HCT116 (cell line): ENCODE measurements at regions not wholly inside any gene's neighbourhood (a gene's known extent, or its start where the extent isn't known, plus 50 kb on each side); places are given as distances from the start of the nearest gene placed in this dataset.

Source experiments
- ATAC-seq: fragments of 200-7000 bp; cut with Tn5 transposase; 2 replicates; pipeline ENCODE4 v1.9.1; 2020; ENCODE audit warnings: mild to moderate bottlenecking, moderate library complexity
- BruUV-seq: library from RNA; stranded (reverse); fragments of 400-500 nt; replicated peaks from 2 replicates; lab custom pipeline; 2021; lab: Mats Ljungman, UMichigan
- CTCF ChIA-PET: fragments of 300-600 bp; sonication (Branson Sonifier 250); formaldehyde crosslinking; loops from one replicate; lab custom pipeline; 2021; ENCODE audit warnings: antibody characterized with exemption; lab: Charles Lee
- POLR2A ChIA-PET: fragments of 300-600, 350-600 bp; sonication (Branson Sonifier 250); formaldehyde crosslinking; loops from one replicate; lab custom pipeline; 2021; ENCODE audit warnings: antibody characterized with exemption; lab: Charles Lee
- RAD21 ChIA-PET, 2 experiments: fragments of 300-600 bp; sonication (Branson Sonifier 250); formaldehyde crosslinking; loops; one replicate each; lab custom pipeline; 2023; ENCODE audit warnings: low total read pairs in 2 of 2; ENCODE audit not compliant: uncharacterized antibody in 2 of 2, unreplicated experiment in 2 of 2, low non-redundant PET in 1 of 2; lab: Charles Lee
- DNase-seq: peaks from one replicate; pipeline ENCODE4 v3.0.0-alpha.2; 2010; ENCODE audit warnings: low read depth, low spot score
- H2AFZ ChIP-seq: fragments of 200-600 bp; shearing (Covaris generic), sonication (generic); 2 replicates; pipeline ENCODE4 v1.6.1; 2017; ENCODE audit warnings: low read depth, mixed run types, mixed read lengths, antibody characterized with exemption, low read length; ENCODE audit not compliant: poor library complexity, severe bottlenecking
- H3K27ac ChIP-seq: 2 replicates; pipeline ENCODE4 v1.5.1; 2012; ENCODE audit warnings: low read depth, low read length
- H3K27me3 ChIP-seq: fragments of 200-600 bp; sonication (generic); 2 replicates; pipeline ENCODE4 v1.6.1; 2016; ENCODE audit warnings: mixed run types, low read length, mixed read lengths; ENCODE audit not compliant: insufficient read depth
- H3K36me3 ChIP-seq, 2 experiments: fragments of 200-500 bp in 1 of 2; fragments of 200-600 bp in 1 of 2; sonication (Bioruptor generic) in 1 of 2; sonication (generic) in 1 of 2; 2 replicates each; pipeline versions ENCODE4 v1.5.1 to v1.6.1; 2014 to 2016; ENCODE audit warnings: low read length in 2 of 2, inconsistent platforms in 1 of 2, mixed read lengths in 1 of 2, mixed run types in 1 of 2; ENCODE audit not compliant: insufficient read depth in 2 of 2, control insufficient read depth in 1 of 2
- H3K4me1 ChIP-seq, 2 experiments: fragments of 200-600 bp in 1 of 2; sonication (generic) in 1 of 2; 2 replicates each; pipeline versions ENCODE4 v1.5.1 to v1.6.1; 2012 to 2017; ENCODE audit warnings: low read length in 2 of 2, inconsistent platforms in 1 of 2, mild to moderate bottlenecking in 1 of 2, mixed read lengths in 1 of 2, mixed run types in 1 of 2, moderate library complexity in 1 of 2; ENCODE audit not compliant: insufficient read depth in 2 of 2, control insufficient read depth in 1 of 2
- H3K4me2 ChIP-seq: fragments of 200-600 bp; sonication (generic); 2 replicates; pipeline ENCODE4 v1.6.1; 2017; ENCODE audit warnings: mixed run types, low read length, mixed read lengths
- H3K4me3 ChIP-seq, 2 experiments: fragments of 200-600 bp in 1 of 2; sonication (generic) in 1 of 2; replicated peaks in 1 of 2; 2 replicates each; pipeline ENCODE4 v1.5.1; 2011 to 2016; ENCODE audit warnings: low read length in 2 of 2, control low read depth in 1 of 2, low read depth in 1 of 2, mild to moderate bottlenecking in 1 of 2, mixed read lengths in 1 of 2, mixed run types in 1 of 2
- H3K79me2 ChIP-seq: fragments of 200-600 bp; sonication (generic); 2 replicates; pipeline ENCODE4 v1.6.1; 2017; ENCODE audit warnings: mild to moderate bottlenecking, mixed run types, low read length, moderate library complexity, mixed read lengths; ENCODE audit not compliant: insufficient read depth
- H3K9ac ChIP-seq: fragments of 200-600 bp; sonication (generic); 2 replicates; pipeline ENCODE4 v1.6.1; 2016; ENCODE audit warnings: low read length, mixed read lengths
- H3K9me2 ChIP-seq: fragments of 200-600 bp; sonication (generic), shearing (Covaris generic); 2 replicates; pipeline ENCODE4 v1.6.1; 2017; ENCODE audit warnings: mixed run types, mild to moderate bottlenecking, moderate library complexity; ENCODE audit not compliant: insufficient read depth
- H3K9me3 ChIP-seq, 2 experiments: fragments of 200-500 bp in 1 of 2; fragments of 200-600 bp in 1 of 2; sonication (Bioruptor generic) in 1 of 2; sonication (generic) in 1 of 2; 2 replicates each; pipeline ENCODE4 v1.6.1; 2014 to 2017; ENCODE audit warnings: low read length in 2 of 2, mixed read lengths in 2 of 2, inconsistent platforms in 1 of 2, low read depth in 1 of 2, mild to moderate bottlenecking in 1 of 2, mixed run types in 1 of 2, moderate library complexity in 1 of 2; ENCODE audit not compliant: control insufficient read depth in 1 of 2, insufficient read depth in 1 of 2
- H4K20me1 ChIP-seq: fragments of 200-600 bp; sonication (generic), shearing (Covaris generic); 2 replicates; pipeline ENCODE4 v1.6.1; 2017; ENCODE audit warnings: mixed run types, mild to moderate bottlenecking, moderate library complexity; ENCODE audit not compliant: insufficient read depth
- ATF3 ChIP-seq: IDR thresholded peaks from 2 replicates; pipeline ENCODE4 v1.6.1; 2012
- CBX3 ChIP-seq: IDR thresholded peaks from 2 replicates; pipeline ENCODE4 v1.6.1; 2012; ENCODE audit warnings: low read depth
- CEBPB ChIP-seq: IDR thresholded peaks from 2 replicates; pipeline ENCODE4 v1.6.1; 2012; ENCODE audit warnings: low read depth
- EGR1 ChIP-seq: IDR thresholded peaks from 2 replicates; pipeline ENCODE4 v1.6.1; 2012; ENCODE audit warnings: low read depth
- EZH2 ChIP-seq: fragments of 200-600 bp; sonication (generic); IDR thresholded peaks from 2 replicates; pipeline ENCODE4 v1.6.1; 2017; ENCODE audit warnings: antibody characterized with exemption, mixed run types
- FOSL1 ChIP-seq: IDR thresholded peaks from 2 replicates; pipeline ENCODE4 v1.6.1; 2012; ENCODE audit warnings: low read depth
- JUND ChIP-seq: IDR thresholded peaks from 2 replicates; pipeline ENCODE4 v1.6.1; 2012
- MAX ChIP-seq: IDR thresholded peaks from 2 replicates; pipeline ENCODE4 v1.6.1; 2012
- RAD21 ChIP-seq: IDR thresholded peaks from 2 replicates; pipeline ENCODE4 v1.6.1; 2012; ENCODE audit warnings: low read depth, mild to moderate bottlenecking
- SIN3A ChIP-seq: IDR thresholded peaks from 2 replicates; pipeline ENCODE4 v1.6.1; 2012; ENCODE audit warnings: low read depth
- SP1 ChIP-seq: IDR thresholded peaks from 2 replicates; pipeline ENCODE4 v1.6.1; 2012; ENCODE audit warnings: low read depth
- SRF ChIP-seq: IDR thresholded peaks from 2 replicates; pipeline ENCODE4 v1.6.1; 2012; ENCODE audit warnings: low read depth
- TCF7L2 ChIP-seq: IDR thresholded peaks from 2 replicates; pipeline ENCODE4 v1.7.0; 2011; ENCODE audit warnings: borderline replicate concordance, inconsistent platforms; ENCODE audit not compliant: insufficient read depth, insufficient read length; ENCODE audit errors: extremely low read depth
- ZBTB33 ChIP-seq: IDR thresholded peaks from 2 replicates; pipeline ENCODE4 v1.6.1; 2011; ENCODE audit warnings: mild to moderate bottlenecking, low read length, moderate library complexity; ENCODE audit not compliant: insufficient replicate concordance; ENCODE audit errors: extremely low read depth
- ZFX ChIP-seq: fragments of 450-650 bp; IDR thresholded peaks from 2 replicates; pipeline ENCODE4 v1.6.1; 2017
- intact Hi-C: fragments of 100-400 bp; cut with micrococcal nuclease; formaldehyde crosslinking; loops from 2 replicates; pipeline ENCODE4 v1.10.0; 2022
- TF ChIP-seq, protein P1 (sequence below), 3 experiments: fragments of 200-600 bp in 1 of 3; sonication (generic) in 1 of 3; IDR thresholded peaks in 2 of 3; conservative IDR thresholded peaks in 1 of 3; 2 replicates each; pipeline ENCODE4 v1.5.1; 2012 to 2017; ENCODE audit warnings: low read depth in 2 of 3, low read length in 2 of 3, antibody characterized with exemption in 1 of 3, borderline replicate concordance in 1 of 3, control low read depth in 1 of 3, mild to moderate bottlenecking in 1 of 3, mixed read lengths in 1 of 3, mixed run types in 1 of 3, moderate library complexity in 1 of 3; ENCODE audit not compliant: insufficient read depth in 1 of 3

DNA sequence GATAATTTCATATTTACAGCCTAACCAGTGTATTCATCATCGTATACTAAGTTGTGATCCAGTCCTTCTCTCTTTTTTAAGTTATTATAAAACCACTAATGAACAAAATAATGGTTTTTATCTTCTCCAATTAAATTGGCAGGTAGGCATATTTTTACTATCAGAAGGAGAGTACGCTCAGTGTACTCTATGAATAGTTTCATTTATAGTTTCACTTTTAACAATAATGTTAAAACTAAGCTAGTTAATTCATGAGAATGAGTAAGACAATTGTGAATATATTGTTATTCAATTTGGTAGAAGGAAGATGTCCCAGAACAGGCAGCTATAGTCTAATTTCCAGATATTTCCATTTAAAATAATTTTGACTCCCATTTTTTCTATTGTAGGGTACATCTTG lies 277.1 kb downstream of the RASSF9 start (continued):
- TF ChIP-seq ZBTB33 (no peak), EGR1 (no peak), ZFX (no peak), ATF3 (no peak), MAX (no peak), SIN3A (no peak), SP1 (no peak), RAD21 (no peak), JUND (no peak), CBX3 (no peak), FOSL1 (no peak)

DNA sequence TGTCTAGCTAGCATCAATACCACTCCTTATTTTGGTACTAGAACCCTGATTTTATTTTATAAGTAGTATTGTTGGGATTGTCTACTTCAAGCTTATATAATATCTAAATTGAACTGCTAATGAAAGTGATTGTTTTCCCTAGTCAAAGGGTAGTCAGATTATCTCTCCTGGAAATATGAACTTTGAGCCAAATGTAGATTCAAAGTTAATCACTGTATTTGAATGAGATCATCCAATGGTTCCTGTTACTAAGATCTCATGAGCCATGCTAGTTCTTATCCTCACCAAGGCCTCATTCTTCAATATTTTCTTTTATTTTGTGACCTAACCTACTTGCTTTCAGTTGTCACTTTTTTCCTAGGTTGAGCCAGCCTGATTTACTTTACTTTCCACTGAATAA lies 276.7 kb downstream of the RASSF9 start:
- no peaks in the 10 kb centered on the region for H3K4me1 ChIP-seq
- no peak for TF ChIP-seq ZBTB33
- no peak for TF ChIP-seq EZH2
- no peak for TF ChIP-seq CBX3
- TF ChIP-seq, protein P1, sequence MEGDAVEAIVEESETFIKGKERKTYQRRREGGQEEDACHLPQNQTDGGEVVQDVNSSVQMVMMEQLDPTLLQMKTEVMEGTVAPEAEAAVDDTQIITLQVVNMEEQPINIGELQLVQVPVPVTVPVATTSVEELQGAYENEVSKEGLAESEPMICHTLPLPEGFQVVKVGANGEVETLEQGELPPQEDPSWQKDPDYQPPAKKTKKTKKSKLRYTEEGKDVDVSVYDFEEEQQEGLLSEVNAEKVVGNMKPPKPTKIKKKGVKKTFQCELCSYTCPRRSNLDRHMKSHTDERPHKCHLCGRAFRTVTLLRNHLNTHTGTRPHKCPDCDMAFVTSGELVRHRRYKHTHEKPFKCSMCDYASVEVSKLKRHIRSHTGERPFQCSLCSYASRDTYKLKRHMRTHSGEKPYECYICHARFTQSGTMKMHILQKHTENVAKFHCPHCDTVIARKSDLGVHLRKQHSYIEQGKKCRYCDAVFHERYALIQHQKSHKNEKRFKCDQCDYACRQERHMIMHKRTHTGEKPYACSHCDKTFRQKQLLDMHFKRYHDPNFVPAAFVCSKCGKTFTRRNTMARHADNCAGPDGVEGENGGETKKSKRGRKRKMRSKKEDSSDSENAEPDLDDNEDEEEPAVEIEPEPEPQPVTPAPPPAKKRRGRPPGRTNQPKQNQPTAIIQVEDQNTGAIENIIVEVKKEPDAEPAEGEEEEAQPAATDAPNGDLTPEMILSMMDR (IDR thresholded peaks at IDR 0.05 in 2 of 3, conservative IDR thresholded peaks at IDR 0.05 in 1 of 3; ENCODE audit: borderline replicate concordance in 1 of 3, insufficient read depth in 1 of 3, low read depth in 2 of 3, low read length in 2 of 3), result no peak
- no peak for TF ChIP-seq TCF7L2
- TF ChIP-seq SRF, result no peak
- TF ChIP-seq CEBPB, result no peak

More for the DNA sequence above, 276.7 kb downstream of the RASSF9 start:
- no peaks in the 10 kb centered on the region for H3K9me3 ChIP-seq
- H3K36me3 ChIP-seq, result no peaks in the 10 kb centered on the region
- no peak overlapping the region for H3K27ac ChIP-seq
- ChIA-PET RAD21 (no interaction called here), POLR2A (no interaction called here), CTCF (no interaction called here)
- no TSS peak for BruUV-seq
- ATAC-seq, result no peak
- H3K27me3 ChIP-seq, result no peaks in the 10 kb centered on the region
- H3K4me3 ChIP-seq, result no peak overlapping the region
- intact Hi-C loops, result no loop called here
- no peaks in the 10 kb centered on the region for H3K79me2 ChIP-seq
- H3K4me2 ChIP-seq, result no peak overlapping the region
- DNase-seq, result no peak
- H4K20me1 ChIP-seq, result no peaks in the 10 kb centered on the region
- H3K9ac ChIP-seq, result no peak overlapping the region
- H3K9me2 ChIP-seq, result no peaks in the 10 kb centered on the region
- H2AFZ ChIP-seq, result no peak overlapping the region
